ENCODE measurements at regions not wholly inside any gene's neighbourhood (a gene's known extent, or its start where the extent isn't known, plus 50 kb on each side); places are given as distances from the start of the nearest gene placed in this dataset.

GRCh38 chrX:1106478-1107210 is 105.8 kb downstream of the CRLF2 start:
- H3K36me3 ChIP-seq (ENCODE audit: control insufficient read depth, insufficient read depth, low read length) = no peaks in the 10 kb centered on the region
- H3K27ac ChIP-seq (ENCODE audit: extremely low read depth, low read depth, low read length) = no peak overlapping the region
- FAIRE-seq (no peak), DNase-seq (ENCODE audit: extremely low read depth in 1 of 4, low spot score in 3 of 4) (no peak), ATAC-seq (no peak)
- H3K9ac ChIP-seq (ENCODE audit: insufficient read depth in 1 of 2, low read depth in 2 of 2, low read length in 2 of 2) = no peak overlapping the region
- no peaks in the 10 kb centered on the region for H3K27me3 ChIP-seq (ENCODE audit: control insufficient read depth in 2 of 2, insufficient read depth in 2 of 2, low read length in 2 of 2)
- no peaks in the 10 kb centered on the region for H3K9me1 ChIP-seq (ENCODE audit: control insufficient read depth, insufficient read depth, low read length)
- ChIA-PET CTCF (ENCODE audit: low intra/inter-chr PET ratio) (no interaction called here), POLR2A (no interaction called here)
- H3K9me3 ChIP-seq (replicated peaks; ENCODE audit: control insufficient read depth, insufficient read depth, low read depth, low read length) = no peaks in the 10 kb centered on the region; the same call in 1 of the 2 replicates
- no peaks in the 10 kb centered on the region for H4K20me1 ChIP-seq (replicated peaks; ENCODE audit: control insufficient read depth, insufficient read depth, low read length)
- no TSS peak for BruUV-seq (replicated peaks)
- no peak overlapping the region for H2AFZ ChIP-seq (ENCODE audit: low read depth, low read length)
- intact Hi-C loops (cut with micrococcal nuclease) = no loop called here
- H3K79me2 ChIP-seq (ENCODE audit: control insufficient read depth, insufficient read depth, low read length) = no peaks in the 10 kb centered on the region
- peak; percentile 41; the same call in 1 of the 2 replicates for TF ChIP-seq ZNF512 (tag; IDR thresholded peaks at IDR 0.05)
- no peak for TF ChIP-seq THRB (CRISPR knock-in tag; conservative IDR thresholded peaks at IDR 0.05)
- 0% methylated on average over 6 of the region's 8 CpGs for WGBS (ENCODE audit: insufficient coverage, low coverage, missing lambda C conversion rate)
- no peaks in the 10 kb centered on the region for H3K4me1 ChIP-seq (replicated peaks in 1 of 2; ENCODE audit: control insufficient read depth in 2 of 2, insufficient read depth in 2 of 2, low read length in 2 of 2)
- in situ Hi-C loops (cut with MboI) = no loop called here
- H3K4me3 ChIP-seq = no peak overlapping the region
- no peak overlapping the region for H3K4me2 ChIP-seq (ENCODE audit: insufficient read depth, low read length)
